GM13977 (cell line): ENCODE measurements at regions not wholly inside any gene's neighbourhood (a gene's known extent, or its start where the extent isn't known, plus 50 kb on each side); places are given as distances from the start of the nearest gene placed in this dataset.

Experiments used
- DNase-seq: peaks from one replicate; pipeline ENCODE4 v3.0.0; 2012; ENCODE audit warnings: low spot score
- CTCF ChIP-seq: IDR thresholded peaks from 2 replicates; pipeline ENCODE4 v1.5.1; 2012; ENCODE audit warnings: mild to moderate bottlenecking, control low read depth; ENCODE audit not compliant: insufficient read depth; ENCODE audit errors: extremely low read depth, missing control alignments
- in situ Hi-C: fragments of 300-500 bp; cut with MboI; formaldehyde crosslinking; loops from one replicate; pipeline ENCODE4 v1.12.0; 2022; ENCODE audit warnings: low sequenced_read_pairs, low pct_unique_long_range_greater_than_20kb, mixed read lengths, inconsistent platforms; ENCODE audit not compliant: unreplicated experiment

DNA sequence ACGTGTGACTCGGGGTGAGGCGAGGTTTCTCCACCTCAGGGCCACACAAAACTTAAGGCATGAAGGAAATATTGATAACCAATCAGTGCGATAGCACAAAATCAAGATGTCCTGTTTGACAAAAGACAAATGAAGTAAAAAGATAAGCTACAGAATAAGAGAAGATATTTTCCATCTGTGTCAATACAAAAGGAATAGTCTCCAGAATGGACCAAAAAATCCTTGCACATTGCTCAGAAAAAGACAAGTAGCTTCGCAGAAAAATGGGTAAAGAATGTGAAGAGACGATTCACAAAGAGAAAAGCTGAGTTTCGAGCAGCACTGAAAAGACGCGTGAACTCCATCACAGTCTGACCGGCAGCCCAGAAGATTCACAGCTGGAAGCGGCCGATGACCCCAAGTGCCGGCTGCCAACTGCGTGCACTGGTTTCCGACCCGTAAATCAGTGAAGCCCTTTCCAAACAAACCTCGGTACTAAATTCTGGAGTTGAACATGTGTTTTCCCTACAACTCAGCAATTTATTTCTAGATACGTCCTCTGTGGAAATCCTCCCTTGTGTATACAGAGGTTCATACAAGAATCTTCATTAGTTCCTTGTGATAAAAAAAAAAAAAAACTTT is 308.4 kb downstream of the BRD1 start:
- in situ Hi-C loops: no loop called here
- DNase-seq: no peak
- no peak for TF ChIP-seq CTCF

GRCh38 chr22:49518436-49518970 is 309.2 kb downstream of the BRD1 start:
- no peak for DNase-seq
- no peak for TF ChIP-seq CTCF
- in situ Hi-C loops: no loop called here

GRCh38 chr22:49517667-49518185 is 309.9 kb downstream of the BRD1 start:
- in situ Hi-C loops: no loop called here
- no peak for DNase-seq
- TF ChIP-seq CTCF: no peak

GRCh38 chr22:49517211-49517610 is 310.5 kb downstream of the BRD1 start:
- in situ Hi-C loops: no loop called here
- no peak for DNase-seq

DNA sequence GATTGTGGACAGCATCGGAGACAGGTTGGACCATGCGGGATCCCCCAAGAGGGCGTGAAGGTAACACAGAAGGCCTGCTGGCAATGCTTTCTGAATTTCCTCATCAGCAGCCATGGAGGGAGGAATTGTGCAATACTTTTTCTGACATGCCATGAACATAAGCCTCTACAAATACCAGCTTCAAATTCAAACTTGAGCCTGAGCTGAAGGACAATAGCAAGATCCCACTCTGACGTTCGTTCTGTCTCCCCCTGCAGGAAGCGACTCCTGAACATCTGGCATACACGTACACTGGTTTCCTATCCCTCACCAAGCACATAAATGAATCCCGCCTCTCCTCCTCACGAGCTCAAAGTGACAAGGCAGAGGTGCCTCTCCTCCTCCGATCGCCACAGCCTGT is 312.2 kb downstream of the BRD1 start:
- no peak for DNase-seq
- TF ChIP-seq CTCF: no peak
- in situ Hi-C loops: no loop called here

More at GRCh38 chr22:49517211-49517610, 310.5 kb downstream of the BRD1 start:
- no peak for TF ChIP-seq CTCF

DNA sequence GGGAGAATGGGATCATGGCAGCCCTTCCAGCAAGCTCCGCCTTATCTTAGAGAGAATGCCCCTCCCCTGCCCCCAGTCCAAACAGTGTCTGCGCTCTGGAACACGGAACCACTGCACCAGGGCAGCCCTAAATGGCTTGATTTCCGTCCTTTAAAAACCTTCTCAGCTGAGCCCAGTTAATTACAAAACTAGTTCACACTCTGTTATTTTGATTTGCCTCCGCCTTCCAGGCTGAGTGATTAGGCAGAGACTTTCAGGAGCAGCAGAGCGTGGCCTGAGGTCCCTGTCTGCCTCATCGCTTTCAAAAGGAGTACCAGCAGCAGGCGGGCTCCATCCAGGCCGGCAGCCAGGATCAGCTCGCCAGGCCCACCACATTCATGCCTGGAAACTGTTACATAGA is 313.0 kb downstream of the BRD1 start:
- no peak for TF ChIP-seq CTCF
- no peak for DNase-seq

More for the DNA sequence above, 313.0 kb downstream of the BRD1 start:
- in situ Hi-C loops: no loop called here
